GM12872 (cell line): ENCODE measurements at regions not wholly inside any gene's neighbourhood (a gene's known extent, or its start where the extent isn't known, plus 50 kb on each side); places are given as distances from the start of the nearest gene placed in this dataset.

Experiments
- TF ChIP-seq, protein P1 (sequence below): IDR thresholded peaks from 3 replicates; pipeline ENCODE4 v1.5.1; 2011; ENCODE audit warnings: low read depth, mild to moderate bottlenecking, low read length, moderate library complexity; ENCODE audit not compliant: insufficient read depth

DNA sequence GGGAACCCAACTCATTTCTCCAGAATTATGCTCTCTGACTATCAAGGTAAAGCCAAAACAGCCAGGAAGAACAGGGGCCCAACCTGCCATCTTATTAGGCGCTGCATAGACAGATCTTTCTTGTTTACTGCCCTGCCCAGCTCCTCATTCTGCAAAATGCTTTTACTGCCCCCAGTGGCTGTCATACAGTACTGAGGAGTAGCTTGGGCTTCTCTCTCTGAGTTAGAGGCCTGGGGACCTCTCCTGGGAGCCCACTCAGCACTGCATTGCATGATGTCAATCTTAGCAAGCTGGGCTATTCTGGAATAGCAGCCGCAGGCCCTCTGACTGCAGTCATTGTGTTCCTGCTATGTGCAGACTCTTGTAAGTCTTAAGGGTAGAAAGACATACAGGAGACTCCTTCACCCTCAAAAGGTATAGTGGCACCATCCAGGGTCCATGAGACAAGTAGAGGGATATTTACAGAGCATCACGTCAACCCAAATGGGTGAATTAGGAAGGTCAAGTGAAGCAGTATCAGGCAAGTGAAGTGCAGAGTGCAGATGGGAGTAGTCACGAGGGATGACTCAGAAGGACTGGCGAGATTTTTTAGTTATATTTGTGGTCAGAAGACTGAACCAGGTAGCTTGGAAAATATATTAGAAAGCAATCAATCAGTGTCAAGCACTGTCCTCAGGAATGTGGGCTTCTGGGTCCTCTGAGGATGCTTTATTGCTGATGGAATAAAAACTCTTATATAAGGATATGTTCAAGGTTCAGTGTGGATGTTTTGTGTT lies 294.1 kb upstream of the SFRP2 start:
- TF ChIP-seq, protein P1, sequence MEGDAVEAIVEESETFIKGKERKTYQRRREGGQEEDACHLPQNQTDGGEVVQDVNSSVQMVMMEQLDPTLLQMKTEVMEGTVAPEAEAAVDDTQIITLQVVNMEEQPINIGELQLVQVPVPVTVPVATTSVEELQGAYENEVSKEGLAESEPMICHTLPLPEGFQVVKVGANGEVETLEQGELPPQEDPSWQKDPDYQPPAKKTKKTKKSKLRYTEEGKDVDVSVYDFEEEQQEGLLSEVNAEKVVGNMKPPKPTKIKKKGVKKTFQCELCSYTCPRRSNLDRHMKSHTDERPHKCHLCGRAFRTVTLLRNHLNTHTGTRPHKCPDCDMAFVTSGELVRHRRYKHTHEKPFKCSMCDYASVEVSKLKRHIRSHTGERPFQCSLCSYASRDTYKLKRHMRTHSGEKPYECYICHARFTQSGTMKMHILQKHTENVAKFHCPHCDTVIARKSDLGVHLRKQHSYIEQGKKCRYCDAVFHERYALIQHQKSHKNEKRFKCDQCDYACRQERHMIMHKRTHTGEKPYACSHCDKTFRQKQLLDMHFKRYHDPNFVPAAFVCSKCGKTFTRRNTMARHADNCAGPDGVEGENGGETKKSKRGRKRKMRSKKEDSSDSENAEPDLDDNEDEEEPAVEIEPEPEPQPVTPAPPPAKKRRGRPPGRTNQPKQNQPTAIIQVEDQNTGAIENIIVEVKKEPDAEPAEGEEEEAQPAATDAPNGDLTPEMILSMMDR: peak; percentile 48; the same call in 2 of the 3 replicates

- TF ChIP-seq, protein P1: no peak
These were observed 292.5 kb upstream of the SFRP2 start for GRCh38 chr4:154081391-154081790.

GRCh38 chr4:154078504-154079350 lies 289.8 kb upstream of the SFRP2 start:
- TF ChIP-seq, protein P1: no peak

DNA sequence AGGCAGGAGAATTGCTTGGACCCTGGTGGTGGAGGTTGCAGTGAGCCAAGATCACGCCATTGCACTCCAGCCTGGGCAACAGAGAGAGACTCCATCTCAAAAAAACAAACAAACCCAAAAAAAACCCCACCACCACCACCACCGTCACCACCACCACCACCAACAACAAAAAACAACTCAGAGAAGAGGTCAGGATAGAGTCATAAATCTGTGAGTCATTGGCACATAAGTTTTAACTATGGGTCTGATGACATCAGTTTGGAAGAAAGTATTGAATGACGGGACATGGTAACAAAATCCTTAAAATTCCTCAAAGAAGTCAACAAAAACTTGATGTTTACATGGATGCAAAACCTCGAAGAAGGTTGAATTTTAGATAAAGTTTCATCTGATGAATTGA lies 288.0 kb upstream of the SFRP2 start:
- TF ChIP-seq, protein P1: no peak

DNA sequence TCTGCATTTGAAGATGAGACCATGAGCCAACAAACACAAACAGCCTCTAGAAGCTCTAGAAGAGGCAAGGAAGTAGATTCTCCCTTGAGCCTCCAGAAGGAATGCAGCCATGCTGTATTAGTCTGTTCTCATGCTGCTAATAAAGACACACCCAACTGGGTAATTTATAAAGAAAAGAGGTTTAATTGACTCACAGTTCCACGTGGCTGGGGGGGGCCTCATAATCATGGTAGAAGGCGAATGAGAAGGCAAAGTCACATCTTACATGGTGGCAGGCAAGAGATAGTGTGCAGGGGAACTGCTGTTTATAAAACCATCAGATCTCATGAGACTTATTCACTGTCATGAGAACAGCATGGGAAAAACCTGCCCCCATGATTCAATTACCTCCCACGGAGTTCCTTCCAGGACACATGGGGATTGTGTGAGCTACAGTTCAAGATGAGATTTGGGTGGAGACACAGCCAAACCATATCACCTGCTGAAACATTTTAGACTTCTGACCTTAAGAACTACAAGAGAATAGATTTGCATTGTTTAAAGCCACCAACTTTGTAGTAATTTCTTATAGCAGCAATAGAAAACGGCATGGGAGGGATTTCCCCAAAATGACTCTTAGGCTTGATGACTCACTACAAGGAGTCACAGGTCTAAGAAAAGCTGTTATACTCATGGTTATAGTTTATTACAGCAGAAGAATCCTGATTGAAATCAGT lies 284.4 kb upstream of the SFRP2 start:
- TF ChIP-seq, protein P1: no peak

GRCh38 chr4:154067786-154068185 lies 278.9 kb upstream of the SFRP2 start:
- TF ChIP-seq, protein P1: no peak

DNA sequence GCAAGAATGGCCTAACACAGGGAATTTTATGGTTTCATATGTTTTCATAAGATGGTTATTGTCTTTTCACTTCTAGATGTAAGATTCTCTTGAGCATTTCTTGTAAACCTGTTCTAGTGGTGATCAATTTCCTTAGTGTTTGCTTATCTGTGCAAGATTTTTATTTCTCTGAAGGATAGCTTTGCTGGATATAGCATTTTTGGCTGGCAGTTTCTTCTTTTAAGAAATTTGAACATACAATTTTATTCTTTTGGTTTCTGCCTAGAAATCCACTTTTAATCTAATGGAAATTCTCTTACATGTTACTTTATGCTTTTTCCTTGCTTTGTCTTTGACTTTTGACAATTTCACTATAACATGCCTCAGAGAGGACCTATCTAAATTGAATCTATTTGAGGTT lies 276.5 kb upstream of the SFRP2 start:
- TF ChIP-seq, protein P1: no peak
